Natural killer cell (primary cell): ENCODE measurements at regions not wholly inside any gene's neighbourhood (a gene's known extent, or its start where the extent isn't known, plus 50 kb on each side); places are given as distances from the start of the nearest gene placed in this dataset.

Experiments
- ATAC-seq, 3 donors: fragments of 150-1000 bp in 2 of 3; fragments of 200-7000 bp in 1 of 3; cut with Tn5 transposase; 1 replicate in 1 of 3; 2 replicates in 2 of 3; pipeline ENCODE4 v1.10.0; 2021; ENCODE audit warnings: mild to moderate bottlenecking in 2 of 3, moderate library complexity in 2 of 3
- DNase-seq, 2 donors: peaks; one replicate each; pipeline versions ENCODE4 v3.0.0 to v3.0.0-alpha.2; 2013 to 2021; ENCODE audit warnings: mixed read lengths in 1 of 2
- H3K27ac ChIP-seq: one replicate; pipeline ENCODE4 v1.5.1; 2013; ENCODE audit warnings: mild to moderate bottlenecking, low read length
- H3K27me3 ChIP-seq: one replicate; pipeline ENCODE4 v1.6.1; 2013; ENCODE audit warnings: low read length; ENCODE audit not compliant: control insufficient read depth, insufficient read depth
- H3K36me3 ChIP-seq: one replicate; pipeline ENCODE4 v1.6.1; 2013; ENCODE audit warnings: low read length; ENCODE audit not compliant: control insufficient read depth, insufficient read depth
- H3K4me1 ChIP-seq: one replicate; pipeline ENCODE4 v1.6.1; 2013; ENCODE audit warnings: low read length; ENCODE audit not compliant: control insufficient read depth, insufficient read depth
- H3K4me3 ChIP-seq: one replicate; pipeline ENCODE4 v1.5.1; 2013; ENCODE audit warnings: low read length
- H3K9me3 ChIP-seq: one replicate; pipeline ENCODE4 v1.6.1; 2013; ENCODE audit warnings: low read length; ENCODE audit not compliant: control insufficient read depth, insufficient read depth
- H3K27ac Mint-ChIP-seq, 2 donors: one replicate each; pipeline ENCODE4 v1.8.0; 2022; ENCODE audit warnings: mild to moderate bottlenecking in 2 of 2, mixed read lengths in 2 of 2, moderate library complexity in 1 of 2
- H3K27me3 Mint-ChIP-seq, 2 donors: one replicate each; pipeline ENCODE4 v1.8.0; 2022; ENCODE audit warnings: low read depth in 2 of 2, mixed read lengths in 2 of 2
- H3K36me3 Mint-ChIP-seq: one replicate; pipeline ENCODE4 v1.8.0; 2022; ENCODE audit warnings: mixed read lengths
- H3K4me1 Mint-ChIP-seq, 2 donors: one replicate each; pipeline ENCODE4 v1.8.0; 2022; ENCODE audit warnings: mixed read lengths in 2 of 2
- H3K4me3 Mint-ChIP-seq: one replicate; pipeline ENCODE4 v1.8.0; 2022; ENCODE audit warnings: mild to moderate bottlenecking, moderate library complexity, mixed read lengths
- H3K9me3 Mint-ChIP-seq, 2 donors: one replicate each; pipeline ENCODE4 v1.8.0; 2022; ENCODE audit warnings: mixed read lengths in 2 of 2
- WGBS: methylation state at CpG from one replicate; pipeline ENCODE4 v1.1.7; 2013; ENCODE audit warnings: missing lambda C conversion rate; ENCODE audit not compliant: insufficient coverage; 5-methylcytosine and 5-hydroxymethylcytosine counted together
- intact Hi-C: fragments of 100-400 bp; cut with micrococcal nuclease; formaldehyde crosslinking; loops from one replicate; pipeline ENCODE4 v1.14.2; 2022
- TF ChIP-seq, protein P1 (sequence below): fragments of 200-600 bp; IDR thresholded peaks from one replicate; pipeline ENCODE4 v1.8.0; 2022; ENCODE audit warnings: antibody characterized with exemption

GRCh38 chr4:181281451-181281850 lies 961.8 kb upstream of the TENM3 start:
- Mint-ChIP-seq H3K27ac (no peak overlapping the region), H3K4me3 (no peak overlapping the region), H3K9me3 (peaks cover 6 to 10% of the 10 kb centered on the region in 2 donors), H3K4me1 (no peaks in the 10 kb centered on the region), H3K36me3 (no peaks in the 10 kb centered on the region), H3K27me3 (no peaks in the 10 kb centered on the region)
- TF ChIP-seq, protein P1, sequence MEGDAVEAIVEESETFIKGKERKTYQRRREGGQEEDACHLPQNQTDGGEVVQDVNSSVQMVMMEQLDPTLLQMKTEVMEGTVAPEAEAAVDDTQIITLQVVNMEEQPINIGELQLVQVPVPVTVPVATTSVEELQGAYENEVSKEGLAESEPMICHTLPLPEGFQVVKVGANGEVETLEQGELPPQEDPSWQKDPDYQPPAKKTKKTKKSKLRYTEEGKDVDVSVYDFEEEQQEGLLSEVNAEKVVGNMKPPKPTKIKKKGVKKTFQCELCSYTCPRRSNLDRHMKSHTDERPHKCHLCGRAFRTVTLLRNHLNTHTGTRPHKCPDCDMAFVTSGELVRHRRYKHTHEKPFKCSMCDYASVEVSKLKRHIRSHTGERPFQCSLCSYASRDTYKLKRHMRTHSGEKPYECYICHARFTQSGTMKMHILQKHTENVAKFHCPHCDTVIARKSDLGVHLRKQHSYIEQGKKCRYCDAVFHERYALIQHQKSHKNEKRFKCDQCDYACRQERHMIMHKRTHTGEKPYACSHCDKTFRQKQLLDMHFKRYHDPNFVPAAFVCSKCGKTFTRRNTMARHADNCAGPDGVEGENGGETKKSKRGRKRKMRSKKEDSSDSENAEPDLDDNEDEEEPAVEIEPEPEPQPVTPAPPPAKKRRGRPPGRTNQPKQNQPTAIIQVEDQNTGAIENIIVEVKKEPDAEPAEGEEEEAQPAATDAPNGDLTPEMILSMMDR = no peak
- intact Hi-C loops = no loop called here
- ATAC-seq (no peak), DNase-seq (no peak)
- no peak overlapping the region for H3K27ac ChIP-seq
- WGBS = 94% methylated on average over 7 of the region's 9 CpGs
- no peak overlapping the region for H3K4me3 ChIP-seq
- no peaks in the 10 kb centered on the region for H3K27me3 ChIP-seq
- no peaks in the 10 kb centered on the region for H3K36me3 ChIP-seq
- no peaks in the 10 kb centered on the region for H3K9me3 ChIP-seq
- no peaks in the 10 kb centered on the region for H3K4me1 ChIP-seq

DNA sequence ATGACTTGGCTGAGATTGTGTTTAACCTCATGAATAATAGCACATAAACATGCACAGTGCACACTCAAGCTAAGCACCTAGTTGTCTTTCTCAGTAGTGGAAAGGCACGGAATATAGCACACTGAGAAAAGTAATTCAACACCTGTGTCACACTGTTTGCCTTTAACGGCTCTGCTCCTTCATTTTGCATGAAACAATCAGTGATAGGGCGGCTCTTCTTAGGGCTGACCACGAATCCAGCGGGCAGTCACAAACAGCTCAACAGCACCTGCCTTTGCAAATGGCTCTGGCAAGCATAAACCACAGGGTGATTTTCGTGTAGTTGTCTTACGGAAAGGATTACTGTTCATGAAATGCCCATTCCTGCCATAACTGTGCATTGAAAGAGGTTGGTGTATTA lies 954.0 kb upstream of the TENM3 start:
- Histone ChIP-seq H3K27ac (no peak overlapping the region), H3K9me3 (no peaks in the 10 kb centered on the region), H3K4me1 (no peaks in the 10 kb centered on the region), H3K27me3 (no peaks in the 10 kb centered on the region), H3K4me3 (no peak overlapping the region), H3K36me3 (no peaks in the 10 kb centered on the region)
- DNase-seq = no peak
- TF ChIP-seq, protein P1 = no peak
- Mint-ChIP-seq H3K27ac (no peak overlapping the region), H3K4me1 (no peaks in the 10 kb centered on the region), H3K27me3 (no peaks in the 10 kb centered on the region), H3K4me3 (no peak overlapping the region), H3K9me3 (peaks cover 5 to 9% of the 10 kb centered on the region in 2 donors), H3K36me3 (no peaks in the 10 kb centered on the region)
- ATAC-seq = no peak
- WGBS = 86% methylated on average over 7 of the region's 7 CpGs
- intact Hi-C loops = no loop called here

DNA sequence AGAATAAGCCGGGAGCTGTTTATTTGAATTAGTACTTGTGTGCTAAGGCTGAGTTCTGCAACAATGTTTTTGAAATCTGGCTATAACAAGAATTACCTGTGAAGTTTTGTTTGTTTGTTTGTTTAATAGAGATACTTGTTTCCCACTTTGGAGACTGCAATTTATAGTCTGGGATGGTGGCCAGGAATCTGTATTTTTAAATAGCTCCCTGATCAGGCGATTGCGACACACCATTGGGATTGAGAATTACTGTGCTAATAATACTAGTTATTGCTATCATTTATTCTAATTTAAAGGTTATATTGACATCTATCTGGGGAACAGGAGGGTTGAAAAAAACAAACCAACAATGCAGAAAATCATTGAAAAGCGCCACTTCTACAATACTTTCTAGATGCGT lies 951.6 kb upstream of the TENM3 start:
- no CpG with 5 or more reads among the region's 5 CpGs for WGBS
- no peaks in the 10 kb centered on the region for H3K27me3 Mint-ChIP-seq
- no peaks in the 10 kb centered on the region for H3K9me3 ChIP-seq
- H3K27ac ChIP-seq = no peak overlapping the region
- H3K4me1 Mint-ChIP-seq = no peaks in the 10 kb centered on the region
- no peaks in the 10 kb centered on the region for H3K36me3 Mint-ChIP-seq
- no peak for ATAC-seq
- H3K36me3 ChIP-seq = no peaks in the 10 kb centered on the region
- no peak overlapping the region for H3K4me3 ChIP-seq
- peaks cover 2 to 5% of the 10 kb centered on the region in 2 donors for H3K9me3 Mint-ChIP-seq
- intact Hi-C loops = no loop called here
- H3K4me3 Mint-ChIP-seq = no peak overlapping the region
- no peaks in the 10 kb centered on the region for H3K27me3 ChIP-seq
- no peak for DNase-seq
- H3K4me1 ChIP-seq = no peaks in the 10 kb centered on the region
- TF ChIP-seq, protein P1 = no peak
- H3K27ac Mint-ChIP-seq = no peak overlapping the region

DNA sequence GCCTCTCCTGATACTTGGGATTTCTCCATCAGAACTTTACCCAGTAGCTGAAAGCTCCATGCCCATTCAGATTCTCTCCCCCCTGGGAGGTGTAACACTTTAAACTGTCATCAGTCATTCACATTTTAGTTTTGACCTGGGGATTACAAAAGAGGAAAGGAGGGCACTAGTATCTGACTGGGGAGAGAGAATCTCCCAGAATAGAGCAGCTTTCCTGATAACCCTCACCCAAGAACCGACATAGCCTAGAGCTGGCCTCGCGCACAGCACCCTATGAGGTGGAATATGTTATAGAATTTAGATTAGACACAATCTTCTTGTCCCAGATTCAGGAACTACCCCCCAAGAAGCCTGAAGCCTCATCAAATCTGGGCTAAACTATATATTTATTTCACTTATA lies 950.2 kb upstream of the TENM3 start:
- Histone ChIP-seq H3K36me3 (no peaks in the 10 kb centered on the region), H3K27me3 (no peaks in the 10 kb centered on the region), H3K4me3 (no peak overlapping the region), H3K27ac (no peak overlapping the region), H3K4me1 (no peaks in the 10 kb centered on the region), H3K9me3 (no peaks in the 10 kb centered on the region)
- no CpG with 5 or more reads among the region's 3 CpGs for WGBS
- no peaks in the 10 kb centered on the region for H3K4me1 Mint-ChIP-seq
- TF ChIP-seq, protein P1 = no peak
- H3K36me3 Mint-ChIP-seq = no peaks in the 10 kb centered on the region
- intact Hi-C loops = no loop called here
- DNase-seq = no peak
- H3K27me3 Mint-ChIP-seq = no peaks in the 10 kb centered on the region
- H3K4me3 Mint-ChIP-seq = no peak overlapping the region
- H3K9me3 Mint-ChIP-seq = peaks cover 0 to 5% of the 10 kb centered on the region in 2 donors
- H3K27ac Mint-ChIP-seq = no peak overlapping the region
- ATAC-seq = no peak
